ENCODE measurements at regions not wholly inside any gene's neighbourhood (a gene's known extent, or its start where the extent isn't known, plus 50 kb on each side); places are given as distances from the start of the nearest gene placed in this dataset.

GRCh38 chr10:23768281-23768680 is 329.4 kb downstream of the OTUD1 start:
- FAIRE-seq (no peak), DNase-seq (ENCODE audit: low read depth, low spot score) (no peak), ATAC-seq (no peak)
- RAD21 ChIA-PET (ENCODE audit: unreplicated experiment) = no interaction called here
- H3K27me3 ChIP-seq (replicated peaks in 1 of 2; ENCODE audit: control insufficient read depth in 2 of 2, insufficient read depth in 2 of 2, low read length in 1 of 2) = no peaks in the 10 kb centered on the region
- WGBS (ENCODE audit: insufficient coverage, insufficient replicate concordance, low lambda C conversion rate, missing lambda C conversion rate) = 0% methylated on average over 1 of the region's 1 CpG
- TF ChIP-seq NFXL1 (IDR thresholded peaks at IDR 0.05; ENCODE audit: borderline replicate concordance) (no peak), BHLHE40 (IDR thresholded peaks at IDR 0.05; ENCODE audit: borderline replicate concordance in 1 of 2, low read depth in 2 of 2, low read length in 1 of 2) (no peak), CBFB (IDR thresholded peaks at IDR 0.05; ENCODE audit: low read depth) (no peak), IRF3 (IDR thresholded peaks at IDR 0.05) (no peak), RBBP5 (conservative IDR thresholded peaks at IDR 0.05) (no peak), HSF1 (IDR thresholded peaks at IDR 0.05; ENCODE audit: low read depth, low read length) (no peak), TCF3 (IDR thresholded peaks at IDR 0.05; ENCODE audit: borderline replicate concordance, insufficient read depth, low read depth, low read length) (no peak), JUNB (IDR thresholded peaks at IDR 0.05) (no peak), NBN (IDR thresholded peaks at IDR 0.05) (no peak), HDAC2 (IDR thresholded peaks at IDR 0.05) (no peak), EP300 (IDR thresholded peaks at IDR 0.05; ENCODE audit: borderline replicate concordance in 1 of 2, control insufficient read depth in 1 of 2, low read depth in 2 of 2, low read length in 2 of 2) (no peak), ZNF207 (IDR thresholded peaks at IDR 0.05; ENCODE audit: borderline replicate concordance) (no peak), SMAD5 (IDR thresholded peaks at IDR 0.05; ENCODE audit: low read depth) (no peak), KAT2A (conservative IDR thresholded peaks at IDR 0.05; ENCODE audit: control insufficient read depth, low read depth, low read length) (no peak)
- TF ChIP-seq, protein P1, sequence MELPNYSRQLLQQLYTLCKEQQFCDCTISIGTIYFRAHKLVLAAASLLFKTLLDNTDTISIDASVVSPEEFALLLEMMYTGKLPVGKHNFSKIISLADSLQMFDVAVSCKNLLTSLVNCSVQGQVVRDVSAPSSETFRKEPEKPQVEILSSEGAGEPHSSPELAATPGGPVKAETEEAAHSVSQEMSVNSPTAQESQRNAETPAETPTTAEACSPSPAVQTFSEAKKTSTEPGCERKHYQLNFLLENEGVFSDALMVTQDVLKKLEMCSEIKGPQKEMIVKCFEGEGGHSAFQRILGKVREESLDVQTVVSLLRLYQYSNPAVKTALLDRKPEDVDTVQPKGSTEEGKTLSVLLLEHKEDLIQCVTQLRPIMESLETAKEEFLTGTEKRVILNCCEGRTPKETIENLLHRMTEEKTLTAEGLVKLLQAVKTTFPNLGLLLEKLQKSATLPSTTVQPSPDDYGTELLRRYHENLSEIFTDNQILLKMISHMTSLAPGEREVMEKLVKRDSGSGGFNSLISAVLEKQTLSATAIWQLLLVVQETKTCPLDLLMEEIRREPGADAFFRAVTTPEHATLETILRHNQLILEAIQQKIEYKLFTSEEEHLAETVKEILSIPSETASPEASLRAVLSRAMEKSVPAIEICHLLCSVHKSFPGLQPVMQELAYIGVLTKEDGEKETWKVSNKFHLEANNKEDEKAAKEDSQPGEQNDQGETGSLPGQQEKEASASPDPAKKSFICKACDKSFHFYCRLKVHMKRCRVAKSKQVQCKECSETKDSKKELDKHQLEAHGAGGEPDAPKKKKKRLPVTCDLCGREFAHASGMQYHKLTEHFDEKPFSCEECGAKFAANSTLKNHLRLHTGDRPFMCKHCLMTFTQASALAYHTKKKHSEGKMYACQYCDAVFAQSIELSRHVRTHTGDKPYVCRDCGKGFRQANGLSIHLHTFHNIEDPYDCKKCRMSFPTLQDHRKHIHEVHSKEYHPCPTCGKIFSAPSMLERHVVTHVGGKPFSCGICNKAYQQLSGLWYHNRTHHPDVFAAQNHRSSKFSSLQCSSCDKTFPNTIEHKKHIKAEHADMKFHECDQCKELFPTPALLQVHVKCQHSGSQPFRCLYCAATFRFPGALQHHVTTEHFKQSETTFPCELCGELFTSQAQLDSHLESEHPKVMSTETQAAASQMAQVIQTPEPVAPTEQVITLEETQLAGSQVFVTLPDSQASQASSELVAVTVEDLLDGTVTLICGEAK (IDR thresholded peaks at IDR 0.05; ENCODE audit: borderline replicate concordance) = no peak
- TF ChIP-seq, protein P2, sequence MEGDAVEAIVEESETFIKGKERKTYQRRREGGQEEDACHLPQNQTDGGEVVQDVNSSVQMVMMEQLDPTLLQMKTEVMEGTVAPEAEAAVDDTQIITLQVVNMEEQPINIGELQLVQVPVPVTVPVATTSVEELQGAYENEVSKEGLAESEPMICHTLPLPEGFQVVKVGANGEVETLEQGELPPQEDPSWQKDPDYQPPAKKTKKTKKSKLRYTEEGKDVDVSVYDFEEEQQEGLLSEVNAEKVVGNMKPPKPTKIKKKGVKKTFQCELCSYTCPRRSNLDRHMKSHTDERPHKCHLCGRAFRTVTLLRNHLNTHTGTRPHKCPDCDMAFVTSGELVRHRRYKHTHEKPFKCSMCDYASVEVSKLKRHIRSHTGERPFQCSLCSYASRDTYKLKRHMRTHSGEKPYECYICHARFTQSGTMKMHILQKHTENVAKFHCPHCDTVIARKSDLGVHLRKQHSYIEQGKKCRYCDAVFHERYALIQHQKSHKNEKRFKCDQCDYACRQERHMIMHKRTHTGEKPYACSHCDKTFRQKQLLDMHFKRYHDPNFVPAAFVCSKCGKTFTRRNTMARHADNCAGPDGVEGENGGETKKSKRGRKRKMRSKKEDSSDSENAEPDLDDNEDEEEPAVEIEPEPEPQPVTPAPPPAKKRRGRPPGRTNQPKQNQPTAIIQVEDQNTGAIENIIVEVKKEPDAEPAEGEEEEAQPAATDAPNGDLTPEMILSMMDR (IDR thresholded peaks at IDR 0.05 in 2 of 3, conservative IDR thresholded peaks at IDR 0.05 in 1 of 3; ENCODE audit: control insufficient read depth in 2 of 3, extremely low read depth in 1 of 3, insufficient read depth in 1 of 3, low read depth in 3 of 3, low read length in 3 of 3) = no peak
- H3K36me3 ChIP-seq (ENCODE audit: control insufficient read depth in 2 of 2, insufficient read depth in 2 of 2, low read length in 1 of 2) = no peaks in the 10 kb centered on the region
- no peaks in the 10 kb centered on the region for H4K20me1 ChIP-seq (ENCODE audit: control insufficient read depth, insufficient read depth)
- intact Hi-C loops (cut with micrococcal nuclease; ENCODE audit: unreplicated experiment) (no loop called here), in situ Hi-C loops (cut with MboI) (no loop called here)
- no peaks in the 10 kb centered on the region for H3K79me2 ChIP-seq (ENCODE audit: control insufficient read depth, insufficient read depth, low read length)
- no peak overlapping the region for H3K4me3 ChIP-seq
- no peaks in the 10 kb centered on the region for H3K4me1 ChIP-seq (ENCODE audit: control insufficient read depth, insufficient read depth, low read length)
- H3K4me2 ChIP-seq (ENCODE audit: control insufficient read depth, insufficient read depth) = no peak overlapping the region
- no peak overlapping the region for H2AFZ ChIP-seq (ENCODE audit: control insufficient read depth, low read depth, low read length)
- H3K9ac ChIP-seq (ENCODE audit: control insufficient read depth, insufficient read depth, low read length) = no peak overlapping the region
- H3K9me3 ChIP-seq (replicated peaks; ENCODE audit: control insufficient read depth, insufficient read depth, low read length) = no peaks in the 10 kb centered on the region
- no TSS peak for BruUV-seq (replicated peaks)
- POLR2A ChIA-PET = no interaction called here
- CTCF ChIA-PET = no interaction called here
- SMC1A ChIA-PET (ENCODE audit: uncharacterized antibody, unreplicated experiment) = no interaction called here
- H3K27ac ChIP-seq (ENCODE audit: control insufficient read depth, insufficient read depth) = no peak overlapping the region

Data from GM12878 (cell line).